GM12878 (cell line): ENCODE measurements at regions not wholly inside any gene's neighbourhood (a gene's known extent, or its start where the extent isn't known, plus 50 kb on each side); places are given as distances from the start of the nearest gene placed in this dataset.

Experiments used
- CTCF ChIP-seq, 3 experiments: IDR thresholded peaks in 2 of 3; conservative IDR thresholded peaks in 1 of 3; 2 replicates each; pipeline ENCODE4 v1.5.1; 2011; ENCODE audit warnings: low read depth in 3 of 3, low read length in 3 of 3, mild to moderate bottlenecking in 3 of 3, control low read depth in 2 of 3, moderate library complexity in 2 of 3, inconsistent platforms in 1 of 3, mixed read lengths in 1 of 3; ENCODE audit not compliant: control insufficient read depth in 2 of 3, insufficient read depth in 1 of 3; ENCODE audit errors: extremely low read depth in 1 of 3
- E2F8 ChIP-seq: fragments of 450-650 bp; IDR thresholded peaks from 2 replicates; pipeline ENCODE4 v1.6.1; 2018; ENCODE audit warnings: mild to moderate bottlenecking, low read depth, moderate library complexity; ENCODE audit not compliant: partially characterized antibody
- EZH2 ChIP-seq: IDR thresholded peaks from 2 replicates; pipeline ENCODE4 v1.6.1; 2012; ENCODE audit warnings: low read depth, mild to moderate bottlenecking, control low read depth, inconsistent platforms, low read length, borderline replicate concordance; ENCODE audit not compliant: control insufficient read depth
- MEF2B ChIP-seq: fragments of 450-650 bp; IDR thresholded peaks from 2 replicates; pipeline ENCODE4 v1.6.1; 2018; ENCODE audit warnings: mild to moderate bottlenecking, moderate library complexity; ENCODE audit not compliant: partially characterized antibody, poor library complexity, severe bottlenecking
- POLR2A ChIP-seq: IDR thresholded peaks from 2 replicates; pipeline ENCODE4 v1.6.1; 2011; ENCODE audit warnings: low read depth, mild to moderate bottlenecking, low read length
- POLR2AphosphoS5 ChIP-seq: IDR thresholded peaks from 2 replicates; pipeline ENCODE4 v1.6.1; 2011; ENCODE audit warnings: mild to moderate bottlenecking, low read length, inconsistent platforms
- REST ChIP-seq: IDR thresholded peaks from 2 replicates; pipeline ENCODE4 v1.6.1; 2012; ENCODE audit warnings: mild to moderate bottlenecking, low read depth, low read length

GRCh38 chr14:51544471-51544870, 107.2 kb upstream of the FRMD6 start:
- no peak for TF ChIP-seq CTCF (IDR thresholded peaks at IDR 0.05 in 2 of 3, conservative IDR thresholded peaks at IDR 0.05 in 1 of 3; ENCODE audit: control insufficient read depth in 2 of 3, extremely low read depth in 1 of 3, insufficient read depth in 1 of 3, low read depth in 3 of 3, low read length in 3 of 3)
- TF ChIP-seq MEF2B, result no peak
- no peak for TF ChIP-seq POLR2AphosphoS5
- no peak for TF ChIP-seq E2F8
- no peak for TF ChIP-seq POLR2A
- TF ChIP-seq REST, result no peak
- TF ChIP-seq EZH2, result no peak
